HL-60 (cell line): ENCODE measurements at regions not wholly inside any gene's neighbourhood (a gene's known extent, or its start where the extent isn't known, plus 50 kb on each side); places are given as distances from the start of the nearest gene placed in this dataset.

Experiments used
- DNase-seq, 2 experiments: peaks; one replicate each; pipeline ENCODE4 v3.0.0-alpha.2; 2010 to 2020; ENCODE audit warnings: low read depth in 1 of 2, low spot score in 1 of 2
- H3K27ac ChIP-seq: fragments of 250-450 bp; sonication (Bioruptor Pico); replicated peaks from 2 replicates; pipeline ENCODE4 v1.5.1; 2020; ENCODE audit warnings: mild to moderate bottlenecking, moderate library complexity
- H3K27me3 ChIP-seq: fragments of 250-450 bp; sonication (Bioruptor Pico); 2 replicates; pipeline ENCODE4 v1.5.1; 2021; ENCODE audit warnings: mild to moderate bottlenecking, moderate library complexity; ENCODE audit not compliant: insufficient read depth, poor library complexity, severe bottlenecking
- H3K4me3 ChIP-seq: replicated peaks from 2 replicates; pipeline ENCODE4 v1.5.1; 2011; ENCODE audit warnings: mild to moderate bottlenecking, control low read depth, low read length; ENCODE audit not compliant: insufficient read depth
- CTCF ChIP-seq: IDR thresholded peaks from one replicate; pipeline ENCODE4 v1.5.1; 2011; ENCODE audit warnings: low read length, control low read depth, inconsistent platforms; ENCODE audit not compliant: insufficient read depth
- GABPA ChIP-seq: IDR thresholded peaks from 2 replicates; pipeline ENCODE4 v1.6.1; 2012; ENCODE audit warnings: low read depth
- POLR2AphosphoS5 ChIP-seq: IDR thresholded peaks from 2 replicates; pipeline ENCODE4 v1.6.1; 2012; ENCODE audit warnings: low read depth
- REST ChIP-seq: IDR thresholded peaks from 2 replicates; pipeline ENCODE4 v1.6.1; 2012; ENCODE audit warnings: low read depth; ENCODE audit not compliant: insufficient replicate concordance
- SPI1 ChIP-seq: IDR thresholded peaks from 2 replicates; pipeline ENCODE4 v1.6.1; 2012; ENCODE audit warnings: low read depth, mild to moderate bottlenecking, borderline replicate concordance

- Histone ChIP-seq H3K27me3 (no peaks in the 10 kb centered on the region), H3K4me3 (no peak overlapping the region), H3K27ac (no peak overlapping the region)
- TF ChIP-seq SPI1: no peak
- no peak for TF ChIP-seq POLR2AphosphoS5
- no peak for TF ChIP-seq REST
- no peak for TF ChIP-seq CTCF
- TF ChIP-seq GABPA: no peak
- DNase-seq: no peak
Observed at GRCh38 chr13:50359041-50359367, 343.8 kb downstream of the KCNRG start.

- TF ChIP-seq POLR2AphosphoS5 (no peak), GABPA (no peak), SPI1 (no peak), REST (no peak), CTCF (no peak)
- H3K27me3 ChIP-seq: no peaks in the 10 kb centered on the region
- DNase-seq: no peak
- no peak overlapping the region for H3K4me3 ChIP-seq
- no peak overlapping the region for H3K27ac ChIP-seq
Observed at GRCh38 chr13:50359779-50360178, 344.5 kb downstream of the KCNRG start.

- Histone ChIP-seq H3K27ac (no peak overlapping the region), H3K27me3 (no peaks in the 10 kb centered on the region), H3K4me3 (no peak overlapping the region)
- TF ChIP-seq GABPA (no peak), POLR2AphosphoS5 (no peak), CTCF (no peak), REST (no peak)
- no peak for DNase-seq
Observed at GRCh38 chr13:50360637-50361036, 345.4 kb downstream of the KCNRG start.
